CD4-positive, alpha-beta T cell (primary cell): ENCODE measurements at regions not wholly inside any gene's neighbourhood (a gene's known extent, or its start where the extent isn't known, plus 50 kb on each side); places are given as distances from the start of the nearest gene placed in this dataset.

Source experiments
- ATAC-seq: fragments of 200-7000 bp; cut with Tn5 transposase; one replicate; pipeline ENCODE4 v1.10.0; 2022; ENCODE audit warnings: mild to moderate bottlenecking; ENCODE audit not compliant: poor library complexity
- CTCF ChIA-PET: fragments of 350-600 bp; sonication (Branson Sonifier 250); formaldehyde crosslinking; loops from one replicate; lab custom pipeline; 2021; ENCODE audit warnings: antibody characterized with exemption, inconsistent platforms; lab: Charles Lee
- POLR2A ChIA-PET: fragments of 350-600 bp; sonication (Branson Sonifier 250); formaldehyde crosslinking; loops from one replicate; lab custom pipeline; 2021; ENCODE audit warnings: antibody characterized with exemption, inconsistent platforms; lab: Charles Lee
- DNase-seq, 14 experiments: peaks; one replicate each; pipeline ENCODE4 v3.0.0-alpha.2; 2013 to 2020; ENCODE audit warnings: mixed read lengths in 2 of 14
- H3K27ac ChIP-seq, 2 donors: one replicate each; pipeline versions ENCODE4 v1.5.1 to v1.7.0; 2013; ENCODE audit warnings: low read length in 2 of 2, low read depth in 1 of 2, mild to moderate bottlenecking in 1 of 2
- H3K27me3 ChIP-seq, 2 experiments: 1 replicate in 1 of 2; 2 replicates in 1 of 2; pipeline versions ENCODE4 v1.6.1 to v1.7.0; 2013; ENCODE audit warnings: low read length in 2 of 2, control low read depth in 1 of 2, mild to moderate bottlenecking in 1 of 2, moderate library complexity in 1 of 2; ENCODE audit not compliant: insufficient read depth in 2 of 2, control insufficient read depth in 1 of 2
- H3K36me3 ChIP-seq: one replicate; pipeline ENCODE4 v1.6.1; 2013; ENCODE audit warnings: low read length, control low read depth; ENCODE audit not compliant: insufficient read depth
- H3K4me1 ChIP-seq: one replicate; pipeline ENCODE4 v1.6.1; 2013; ENCODE audit warnings: low read length, control low read depth; ENCODE audit not compliant: insufficient read depth
- H3K4me3 ChIP-seq: one replicate; pipeline ENCODE4 v1.5.1; 2013; ENCODE audit warnings: mild to moderate bottlenecking, low read length, moderate library complexity
- H3K9me3 ChIP-seq, 2 experiments: 1 replicate in 1 of 2; 2 replicates in 1 of 2; pipeline versions ENCODE4 v1.6.1 to v1.7.0; 2013; ENCODE audit warnings: low read length in 2 of 2, mild to moderate bottlenecking in 2 of 2, control low read depth in 1 of 2, moderate library complexity in 1 of 2; ENCODE audit not compliant: control insufficient read depth in 1 of 2, insufficient read depth in 1 of 2
- H3K27ac Mint-ChIP-seq: one replicate; pipeline ENCODE4 v1.8.0; 2020; ENCODE audit warnings: mixed read lengths
- H3K27me3 Mint-ChIP-seq: one replicate; pipeline ENCODE4 v1.8.0; 2021; ENCODE audit warnings: mixed read lengths
- H3K36me3 Mint-ChIP-seq: one replicate; pipeline ENCODE4 v1.8.0; 2021; ENCODE audit warnings: low read depth, mixed read lengths
- H3K4me1 Mint-ChIP-seq: one replicate; pipeline ENCODE4 v1.8.0; 2021; ENCODE audit warnings: low read depth, mixed read lengths
- H3K4me3 Mint-ChIP-seq: one replicate; pipeline ENCODE4 v1.8.0; 2020; ENCODE audit warnings: mild to moderate bottlenecking, mixed read lengths
- H3K9me3 Mint-ChIP-seq: one replicate; pipeline ENCODE4 v1.8.0; 2020; ENCODE audit warnings: mixed read lengths
- intact Hi-C, 2 experiments: fragments of 100-400 bp; cut with DNase I in 1 of 2; cut with micrococcal nuclease in 1 of 2; formaldehyde crosslinking; loops; one replicate each; pipeline versions ENCODE4 v1.15.1 to v1.9.0; 2023 to 2025; cut with DNase I, micrococcal nuclease
- TF ChIP-seq, protein P1 (sequence below): fragments of 200-600 bp; IDR thresholded peaks from one replicate; pipeline ENCODE4 v1.8.0; 2022; ENCODE audit warnings: antibody characterized with exemption, mild to moderate bottlenecking

DNA sequence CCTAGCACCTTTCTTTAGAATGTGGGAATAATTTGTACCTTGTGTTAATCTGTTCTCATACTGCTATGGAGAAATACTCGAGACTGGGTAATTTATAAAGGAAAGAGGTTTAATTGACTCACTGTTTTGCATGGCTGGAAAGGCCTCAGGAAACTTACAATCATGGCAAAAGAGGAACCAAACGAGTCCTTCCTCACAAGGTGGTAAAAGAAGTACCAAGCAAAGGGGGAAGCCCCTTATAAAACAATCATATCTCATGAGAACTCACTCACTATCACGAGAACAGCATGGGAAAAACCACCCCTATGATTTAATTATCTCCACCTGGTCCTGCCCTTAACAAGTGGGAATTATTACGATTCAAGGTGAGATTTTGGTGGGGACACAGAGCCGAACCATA lies 127.1 kb upstream of the ANO3 start:
- peaks cover 6% of the 10 kb centered on the region for H3K9me3 Mint-ChIP-seq
- POLR2A ChIA-PET: no interaction called here

GRCh38 chr11:26219183-26220117 lies 112.5 kb upstream of the ANO3 start:
- no peak for ATAC-seq
- no peak for DNase-seq
- Histone ChIP-seq H3K27ac (no peak overlapping the region), H3K36me3 (no peaks in the 10 kb centered on the region), H3K9me3 (peaks cover 0 to 5% of the 10 kb centered on the region in 2 experiments), H3K4me1 (no peaks in the 10 kb centered on the region), H3K4me3 (no peak overlapping the region), H3K27me3 (no peaks in the 10 kb centered on the region)
- Mint-ChIP-seq H3K4me3 (no peak overlapping the region), H3K27me3 (no peaks in the 10 kb centered on the region), H3K27ac (no peak overlapping the region), H3K9me3 (peaks cover 8% of the 10 kb centered on the region), H3K4me1 (no peaks in the 10 kb centered on the region), H3K36me3 (no peaks in the 10 kb centered on the region)
- TF ChIP-seq, protein P1, sequence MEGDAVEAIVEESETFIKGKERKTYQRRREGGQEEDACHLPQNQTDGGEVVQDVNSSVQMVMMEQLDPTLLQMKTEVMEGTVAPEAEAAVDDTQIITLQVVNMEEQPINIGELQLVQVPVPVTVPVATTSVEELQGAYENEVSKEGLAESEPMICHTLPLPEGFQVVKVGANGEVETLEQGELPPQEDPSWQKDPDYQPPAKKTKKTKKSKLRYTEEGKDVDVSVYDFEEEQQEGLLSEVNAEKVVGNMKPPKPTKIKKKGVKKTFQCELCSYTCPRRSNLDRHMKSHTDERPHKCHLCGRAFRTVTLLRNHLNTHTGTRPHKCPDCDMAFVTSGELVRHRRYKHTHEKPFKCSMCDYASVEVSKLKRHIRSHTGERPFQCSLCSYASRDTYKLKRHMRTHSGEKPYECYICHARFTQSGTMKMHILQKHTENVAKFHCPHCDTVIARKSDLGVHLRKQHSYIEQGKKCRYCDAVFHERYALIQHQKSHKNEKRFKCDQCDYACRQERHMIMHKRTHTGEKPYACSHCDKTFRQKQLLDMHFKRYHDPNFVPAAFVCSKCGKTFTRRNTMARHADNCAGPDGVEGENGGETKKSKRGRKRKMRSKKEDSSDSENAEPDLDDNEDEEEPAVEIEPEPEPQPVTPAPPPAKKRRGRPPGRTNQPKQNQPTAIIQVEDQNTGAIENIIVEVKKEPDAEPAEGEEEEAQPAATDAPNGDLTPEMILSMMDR: no peak
- ChIA-PET CTCF (no interaction called here), POLR2A (no interaction called here)
- intact Hi-C loops: no loop called here

More for the DNA sequence above, 127.1 kb upstream of the ANO3 start:
- no peaks in the 10 kb centered on the region for H3K36me3 ChIP-seq
- no peaks in the 10 kb centered on the region for H3K27me3 Mint-ChIP-seq
- no peak overlapping the region for H3K27ac Mint-ChIP-seq
- no peaks in the 10 kb centered on the region for H3K27me3 ChIP-seq
- no peak overlapping the region for H3K4me3 ChIP-seq
- no peak overlapping the region for H3K4me3 Mint-ChIP-seq
- TF ChIP-seq, protein P1: no peak
- H3K36me3 Mint-ChIP-seq: no peaks in the 10 kb centered on the region
- CTCF ChIA-PET: no interaction called here
- H3K27ac ChIP-seq: no peak overlapping the region
- DNase-seq: no peak
- no peaks in the 10 kb centered on the region for H3K4me1 Mint-ChIP-seq
- no peak for ATAC-seq
- peaks cover 0 to 5% of the 10 kb centered on the region in 2 experiments for H3K9me3 ChIP-seq
- intact Hi-C loops: no loop called here
- H3K4me1 ChIP-seq: no peaks in the 10 kb centered on the region

GRCh38 chr11:26225646-26226045 lies 106.3 kb upstream of the ANO3 start:
- Histone ChIP-seq H3K9me3 (peaks cover 0 to 5% of the 10 kb centered on the region in 2 experiments), H3K36me3 (no peaks in the 10 kb centered on the region), H3K4me1 (no peaks in the 10 kb centered on the region), H3K27ac (no peak overlapping the region), H3K4me3 (no peak overlapping the region), H3K27me3 (no peaks in the 10 kb centered on the region)
- Mint-ChIP-seq H3K4me3 (no peak overlapping the region), H3K36me3 (no peaks in the 10 kb centered on the region), H3K9me3 (peaks cover 3% of the 10 kb centered on the region), H3K27me3 (no peaks in the 10 kb centered on the region), H3K4me1 (no peaks in the 10 kb centered on the region), H3K27ac (no peak overlapping the region)
- TF ChIP-seq, protein P1: no peak
- DNase-seq (no peak), ATAC-seq (no peak)
- ChIA-PET CTCF (no interaction called here), POLR2A (no interaction called here)
- intact Hi-C loops: no loop called here
